ENCODE measurements at regions not wholly inside any gene's neighbourhood (a gene's known extent, or its start where the extent isn't known, plus 50 kb on each side); places are given as distances from the start of the nearest gene placed in this dataset.

DNA sequence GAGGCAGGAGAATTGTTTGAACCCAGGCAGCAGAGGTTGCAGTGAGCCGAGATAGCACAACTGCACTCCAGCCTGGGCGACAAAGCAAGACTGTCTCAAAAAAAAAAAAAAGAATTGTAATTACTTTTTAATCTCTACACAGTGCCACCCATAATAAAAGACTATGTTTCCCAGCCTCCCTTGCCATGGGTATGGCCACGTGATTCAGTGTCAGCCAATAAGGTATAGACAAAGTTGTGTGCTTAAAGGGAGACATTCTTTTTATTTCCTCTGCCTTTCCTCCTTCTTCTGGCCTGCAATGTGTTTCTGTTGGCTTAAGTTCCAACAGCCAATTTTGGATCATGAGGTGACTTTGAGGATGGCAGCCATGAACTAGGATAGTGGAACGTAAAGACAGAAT lies 406.9 kb downstream of the LNPK start:
- Histone ChIP-seq H3K4me1 (ENCODE audit: control insufficient read depth in 1 of 2, insufficient read depth in 2 of 2, low read length in 2 of 2) (no peaks in the 10 kb centered on the region), H2AFZ (ENCODE audit: low read depth, low read length, poor library complexity, severe bottlenecking) (no peak overlapping the region), H4K20me1 (ENCODE audit: insufficient read depth) (no peaks in the 10 kb centered on the region), H3K4me2 (ENCODE audit: low read length) (no peak overlapping the region), H3K79me2 (ENCODE audit: insufficient read depth, low read length) (no peaks in the 10 kb centered on the region), H3K27me3 (ENCODE audit: insufficient read depth, low read length) (no peaks in the 10 kb centered on the region), H3K36me3 (ENCODE audit: control insufficient read depth in 1 of 2, insufficient read depth in 2 of 2, low read length in 2 of 2) (no peaks in the 10 kb centered on the region), H3K9ac (ENCODE audit: low read length) (no peak overlapping the region), H3K9me3 (ENCODE audit: control insufficient read depth in 1 of 2, insufficient read depth in 1 of 2, low read depth in 1 of 2, low read length in 2 of 2) (no peaks in the 10 kb centered on the region), H3K27ac (ENCODE audit: low read depth, low read length) (no peak overlapping the region), H3K4me3 (replicated peaks in 1 of 2; ENCODE audit: low read depth in 1 of 2, low read length in 2 of 2) (no peak overlapping the region), H3K9me2 (ENCODE audit: insufficient read depth) (no peaks in the 10 kb centered on the region)
- intact Hi-C loops (cut with micrococcal nuclease), result no loop called here
- RAD21 ChIA-PET (ENCODE audit: low non-redundant PET in 1 of 2, low total read pairs in 2 of 2, uncharacterized antibody in 2 of 2, unreplicated experiment in 2 of 2), result no interaction called here
- ATAC-seq, result no peak
- TF ChIP-seq ZFX (IDR thresholded peaks at IDR 0.05) (no peak), POLR2A (IDR thresholded peaks at IDR 0.05; ENCODE audit: borderline replicate concordance, extremely low read depth, insufficient read depth, insufficient read length) (no peak), TCF7L2 (IDR thresholded peaks at IDR 0.05; ENCODE audit: borderline replicate concordance, extremely low read depth, insufficient read depth, insufficient read length) (no peak), JUND (IDR thresholded peaks at IDR 0.05) (no peak), EZH2phosphoT487 (IDR thresholded peaks at IDR 0.05; ENCODE audit: borderline replicate concordance) (no peak), POLR2AphosphoS5 (IDR thresholded peaks at IDR 0.05; ENCODE audit: low read depth, low read length) (no peak), CBX3 (IDR thresholded peaks at IDR 0.05; ENCODE audit: low read depth) (no peak), CEBPB (IDR thresholded peaks at IDR 0.05; ENCODE audit: low read depth) (no peak), SP1 (IDR thresholded peaks at IDR 0.05; ENCODE audit: low read depth) (no peak), SIN3A (IDR thresholded peaks at IDR 0.05; ENCODE audit: low read depth) (no peak), CTCF (IDR thresholded peaks at IDR 0.05 in 2 of 3, conservative IDR thresholded peaks at IDR 0.05 in 1 of 3; ENCODE audit: borderline replicate concordance in 1 of 3, insufficient read depth in 1 of 3, low read depth in 2 of 3, low read length in 2 of 3) (no peak), FOSL1 (IDR thresholded peaks at IDR 0.05; ENCODE audit: low read depth) (no peak), ELF1 (IDR thresholded peaks at IDR 0.05; ENCODE audit: borderline replicate concordance, low read depth) (no peak), EZH2 (IDR thresholded peaks at IDR 0.05) (no peak), EGR1 (IDR thresholded peaks at IDR 0.05; ENCODE audit: low read depth) (no peak)
- TF ChIP-seq, protein P1, sequence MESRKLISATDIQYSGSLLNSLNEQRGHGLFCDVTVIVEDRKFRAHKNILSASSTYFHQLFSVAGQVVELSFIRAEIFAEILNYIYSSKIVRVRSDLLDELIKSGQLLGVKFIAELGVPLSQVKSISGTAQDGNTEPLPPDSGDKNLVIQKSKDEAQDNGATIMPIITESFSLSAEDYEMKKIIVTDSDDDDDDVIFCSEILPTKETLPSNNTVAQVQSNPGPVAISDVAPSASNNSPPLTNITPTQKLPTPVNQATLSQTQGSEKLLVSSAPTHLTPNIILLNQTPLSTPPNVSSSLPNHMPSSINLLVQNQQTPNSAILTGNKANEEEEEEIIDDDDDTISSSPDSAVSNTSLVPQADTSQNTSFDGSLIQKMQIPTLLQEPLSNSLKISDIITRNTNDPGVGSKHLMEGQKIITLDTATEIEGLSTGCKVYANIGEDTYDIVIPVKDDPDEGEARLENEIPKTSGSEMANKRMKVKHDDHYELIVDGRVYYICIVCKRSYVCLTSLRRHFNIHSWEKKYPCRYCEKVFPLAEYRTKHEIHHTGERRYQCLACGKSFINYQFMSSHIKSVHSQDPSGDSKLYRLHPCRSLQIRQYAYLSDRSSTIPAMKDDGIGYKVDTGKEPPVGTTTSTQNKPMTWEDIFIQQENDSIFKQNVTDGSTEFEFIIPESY (IDR thresholded peaks at IDR 0.05; ENCODE audit: extremely low read depth, insufficient replicate concordance, low read length), result no peak
- TF ChIP-seq, protein P2, sequence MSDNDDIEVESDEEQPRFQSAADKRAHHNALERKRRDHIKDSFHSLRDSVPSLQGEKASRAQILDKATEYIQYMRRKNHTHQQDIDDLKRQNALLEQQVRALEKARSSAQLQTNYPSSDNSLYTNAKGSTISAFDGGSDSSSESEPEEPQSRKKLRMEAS (IDR thresholded peaks at IDR 0.05), result no peak
- TF ChIP-seq, protein P3, sequence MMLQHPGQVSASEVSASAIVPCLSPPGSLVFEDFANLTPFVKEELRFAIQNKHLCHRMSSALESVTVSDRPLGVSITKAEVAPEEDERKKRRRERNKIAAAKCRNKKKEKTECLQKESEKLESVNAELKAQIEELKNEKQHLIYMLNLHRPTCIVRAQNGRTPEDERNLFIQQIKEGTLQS (IDR thresholded peaks at IDR 0.05), result no peak
- TF ChIP-seq, protein P4, sequence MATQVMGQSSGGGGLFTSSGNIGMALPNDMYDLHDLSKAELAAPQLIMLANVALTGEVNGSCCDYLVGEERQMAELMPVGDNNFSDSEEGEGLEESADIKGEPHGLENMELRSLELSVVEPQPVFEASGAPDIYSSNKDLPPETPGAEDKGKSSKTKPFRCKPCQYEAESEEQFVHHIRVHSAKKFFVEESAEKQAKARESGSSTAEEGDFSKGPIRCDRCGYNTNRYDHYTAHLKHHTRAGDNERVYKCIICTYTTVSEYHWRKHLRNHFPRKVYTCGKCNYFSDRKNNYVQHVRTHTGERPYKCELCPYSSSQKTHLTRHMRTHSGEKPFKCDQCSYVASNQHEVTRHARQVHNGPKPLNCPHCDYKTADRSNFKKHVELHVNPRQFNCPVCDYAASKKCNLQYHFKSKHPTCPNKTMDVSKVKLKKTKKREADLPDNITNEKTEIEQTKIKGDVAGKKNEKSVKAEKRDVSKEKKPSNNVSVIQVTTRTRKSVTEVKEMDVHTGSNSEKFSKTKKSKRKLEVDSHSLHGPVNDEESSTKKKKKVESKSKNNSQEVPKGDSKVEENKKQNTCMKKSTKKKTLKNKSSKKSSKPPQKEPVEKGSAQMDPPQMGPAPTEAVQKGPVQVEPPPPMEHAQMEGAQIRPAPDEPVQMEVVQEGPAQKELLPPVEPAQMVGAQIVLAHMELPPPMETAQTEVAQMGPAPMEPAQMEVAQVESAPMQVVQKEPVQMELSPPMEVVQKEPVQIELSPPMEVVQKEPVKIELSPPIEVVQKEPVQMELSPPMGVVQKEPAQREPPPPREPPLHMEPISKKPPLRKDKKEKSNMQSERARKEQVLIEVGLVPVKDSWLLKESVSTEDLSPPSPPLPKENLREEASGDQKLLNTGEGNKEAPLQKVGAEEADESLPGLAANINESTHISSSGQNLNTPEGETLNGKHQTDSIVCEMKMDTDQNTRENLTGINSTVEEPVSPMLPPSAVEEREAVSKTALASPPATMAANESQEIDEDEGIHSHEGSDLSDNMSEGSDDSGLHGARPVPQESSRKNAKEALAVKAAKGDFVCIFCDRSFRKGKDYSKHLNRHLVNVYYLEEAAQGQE (IDR thresholded peaks at IDR 0.05; ENCODE audit: low read depth), result no peak
- no TSS peak for BruUV-seq (replicated peaks)
- DNase-seq (ENCODE audit: low read depth, low spot score), result no peak
- CTCF ChIA-PET, result no interaction called here
- POLR2A ChIA-PET, result no interaction called here
